K562 (cell line): ENCODE measurements at regions not wholly inside any gene's neighbourhood (a gene's known extent, or its start where the extent isn't known, plus 50 kb on each side); places are given as distances from the start of the nearest gene placed in this dataset.

ENCODE experiments used
- ATAC-seq: fragments of 200-7000 bp; cut with Tn5 transposase; 3 replicates; pipeline ENCODE4 v1.9.1; 2020; ENCODE audit warnings: moderate library complexity
- BruUV-seq: library from RNA; stranded (reverse); fragments of 400-500 nt; replicated peaks from 2 replicates; lab custom pipeline; 2021; lab: Mats Ljungman, UMichigan
- CTCF ChIA-PET: fragments of 300-600 bp; formaldehyde crosslinking; extraction: SDS; loops from one replicate; lab custom pipeline; 2021; ENCODE audit warnings: low intra/inter-chr PET ratio; lab: Yijun Ruan, JAX
- POLR2A ChIA-PET: fragments of 300-600, 350-650 bp; sonication (Branson Sonifier 250); formaldehyde crosslinking; extraction: SDS; loops from one replicate; lab custom pipeline; 2021; ENCODE audit warnings: antibody characterized with exemption, inconsistent platforms; lab: Yijun Ruan, JAX
- DNase-seq, 4 experiments: peaks; one replicate each; pipeline versions ENCODE4 v3.0.0 to v3.0.0-alpha.2; 2011 to 2018; ENCODE audit warnings: low spot score in 3 of 4, mixed read lengths in 3 of 4; ENCODE audit errors: extremely low read depth in 1 of 4
- FAIRE-seq: peaks from 2 replicates; lab custom pipeline; 2011; peaks lifted over from hg19 to GRCh38; lab: Jason Lieb, UNC
- H2AFZ ChIP-seq: 2 replicates; pipeline ENCODE4 v1.6.0; 2011; ENCODE audit warnings: low read depth, low read length, control low read depth, inconsistent platforms
- H3K27ac ChIP-seq: fragments of 200-600 bp; 3 replicates; pipeline ENCODE4 v1.8.0; 2011; ENCODE audit warnings: low read depth, mild to moderate bottlenecking, control low read depth, inconsistent platforms, low read length, moderate library complexity, mixed read lengths; ENCODE audit errors: extremely low read depth
- H3K27me3 ChIP-seq, 2 experiments: fragments of 300-600 bp in 1 of 2; 2 replicates in 1 of 2; 3 replicates in 1 of 2; pipeline versions ENCODE4 v1.6.0 to v1.8.0; 2011; ENCODE audit warnings: inconsistent platforms in 2 of 2, low read length in 2 of 2, mild to moderate bottlenecking in 1 of 2, mixed read lengths in 1 of 2, moderate library complexity in 1 of 2; ENCODE audit not compliant: control insufficient read depth in 2 of 2, insufficient read depth in 2 of 2
- H3K36me3 ChIP-seq: fragments of 300-600 bp; 3 replicates; pipeline ENCODE4 v1.8.0; 2011; ENCODE audit warnings: mild to moderate bottlenecking, low read length, inconsistent platforms; ENCODE audit not compliant: control insufficient read depth, insufficient read depth
- H3K4me1 ChIP-seq, 2 experiments: fragments of 200-600 bp in 1 of 2; replicated peaks in 1 of 2; 2 replicates in 1 of 2; 3 replicates in 1 of 2; pipeline versions ENCODE4 v1.5.1 to v1.8.0; 2011; ENCODE audit warnings: inconsistent platforms in 2 of 2, low read length in 2 of 2, mild to moderate bottlenecking in 1 of 2, mixed read lengths in 1 of 2, moderate library complexity in 1 of 2; ENCODE audit not compliant: control insufficient read depth in 2 of 2, insufficient read depth in 2 of 2
- H3K4me2 ChIP-seq: 2 replicates; pipeline ENCODE4 v1.6.1; 2011; ENCODE audit warnings: low read length, control low read depth, inconsistent platforms, mixed read lengths; ENCODE audit not compliant: insufficient read depth
- H3K4me3 ChIP-seq: fragments of 200-600 bp; sonication (generic), shearing (Covaris generic); 2 replicates; pipeline ENCODE4 v1.5.1; 2016; ENCODE audit warnings: control low read depth, inconsistent platforms
- H3K79me2 ChIP-seq: fragments of 200-600 bp; 3 replicates; pipeline ENCODE4 v1.8.0; 2011; ENCODE audit warnings: low read length, inconsistent platforms; ENCODE audit not compliant: control insufficient read depth, insufficient read depth
- H3K9ac ChIP-seq, 2 experiments: 2 replicates each; pipeline versions ENCODE4 v1.6.0 to v1.6.1; 2011; ENCODE audit warnings: low read depth in 2 of 2, low read length in 2 of 2, control low read depth in 1 of 2, inconsistent platforms in 1 of 2, mild to moderate bottlenecking in 1 of 2, mixed read lengths in 1 of 2; ENCODE audit not compliant: insufficient read depth in 1 of 2
- H3K9me1 ChIP-seq: one replicate; pipeline ENCODE4 v1.6.0; 2011; ENCODE audit warnings: inconsistent platforms, mild to moderate bottlenecking, low read length, moderate library complexity; ENCODE audit not compliant: control insufficient read depth, insufficient read depth
- H3K9me3 ChIP-seq: replicated peaks from 2 replicates; pipeline ENCODE4 v1.5.1; 2011; ENCODE audit warnings: low read depth, low read length, inconsistent platforms; ENCODE audit not compliant: control insufficient read depth, insufficient read depth
- H4K20me1 ChIP-seq: replicated peaks from 2 replicates; pipeline ENCODE4 v1.6.1; 2011; ENCODE audit warnings: low read length, inconsistent platforms, mixed read lengths; ENCODE audit not compliant: control insufficient read depth, insufficient read depth
- CTCFL ChIP-seq: IDR thresholded peaks from 2 replicates; pipeline ENCODE4 v1.6.1; 2011; ENCODE audit warnings: borderline replicate concordance, low read depth, mild to moderate bottlenecking, moderate library complexity, low read length; ENCODE audit not compliant: insufficient read depth, poor library complexity, severe bottlenecking
- HDAC6 ChIP-seq: IDR thresholded peaks from 2 replicates; pipeline ENCODE4 v1.6.1; 2012; ENCODE audit warnings: low read depth, mild to moderate bottlenecking, control low read depth, inconsistent platforms, low read length, moderate library complexity
- POLR2AphosphoS5 ChIP-seq: IDR thresholded peaks from 2 replicates; pipeline ENCODE4 v1.6.1; 2011; ENCODE audit warnings: mild to moderate bottlenecking, low read depth, low read length, moderate library complexity; ENCODE audit not compliant: control insufficient read depth, insufficient read depth
- RAD21 ChIP-seq, 2 experiments: fragments of 250-450 bp in 1 of 2; fragments of 450-650 bp in 1 of 2; sonication (Bioruptor Pico) in 1 of 2; formaldehyde crosslinking in 1 of 2; IDR thresholded peaks in 1 of 2; conservative IDR thresholded peaks in 1 of 2; 2 replicates each; pipeline versions ENCODE4 v1.4.0 to v1.8.0; 2020 to 2022; ENCODE audit warnings: mild to moderate bottlenecking in 2 of 2, moderate library complexity in 1 of 2
- U2AF1 ChIP-seq: fragments of 200-400 bp; formaldehyde crosslinking; optimal IDR thresholded peaks from 2 replicates; pipeline ENCODE3; 2017; ENCODE audit warnings: mild to moderate bottlenecking, low read depth, low read length, moderate library complexity
- ZC3H8 ChIP-seq: fragments of 450-650 bp; IDR thresholded peaks from 2 replicates; pipeline ENCODE4 v1.6.1; 2017
- ZEB2 ChIP-seq: fragments of 450-650 bp; IDR thresholded peaks from 2 replicates; pipeline ENCODE4 v1.6.1; 2016
- ZFP36 ChIP-seq: fragments of 150-350 bp; IDR thresholded peaks from 2 replicates; pipeline ENCODE4 v1.6.1; 2018; ENCODE audit warnings: low read length, low read depth; ENCODE audit not compliant: partially characterized antibody
- WGBS: fragments of 100-300 bp; shearing (Covaris generic); methylation state at CpG from one replicate; pipeline ENCODE4 v1.1.6; 2016; ENCODE audit warnings: low coverage, mixed read lengths; ENCODE audit not compliant: insufficient coverage; ENCODE audit errors: missing lambda C conversion rate; 5-methylcytosine and 5-hydroxymethylcytosine counted together
- in situ Hi-C: fragments of 300-500 bp; cut with MboI; formaldehyde crosslinking; loops from 4 replicates; pipeline ENCODE4 v1.15.0; 2018; ENCODE audit warnings: inconsistent platforms, mixed read lengths
- intact Hi-C: fragments of 100-400 bp; cut with micrococcal nuclease; formaldehyde crosslinking; loops from 2 replicates; pipeline ENCODE4 v1.14.2; 2022

GRCh38 chr16:5557966-5558365, 460.4 kb upstream of the EEF2KMT start:
- 0% methylated on average over 9 of the region's 9 CpGs for WGBS
- Histone ChIP-seq H3K9ac (no peak overlapping the region), H3K9me1 (no peaks in the 10 kb centered on the region), H3K79me2 (no peaks in the 10 kb centered on the region), H3K9me3 (no peaks in the 10 kb centered on the region), H3K4me3 (no peak overlapping the region), H3K36me3 (no peaks in the 10 kb centered on the region), H3K27me3 (no peaks in the 10 kb centered on the region; a peak in 1 of 5 replicates), H3K4me1 (no peaks in the 10 kb centered on the region), H2AFZ (no peak overlapping the region), H3K4me2 (no peak overlapping the region), H3K27ac (no peak overlapping the region), H4K20me1 (no peaks in the 10 kb centered on the region)
- intact Hi-C loops: no loop called here
- FAIRE-seq (no peak), ATAC-seq (no peak), DNase-seq (no peak)
- in situ Hi-C loops: no loop called here
- TF ChIP-seq U2AF1 (no peak), ZC3H8 (no peak), POLR2AphosphoS5 (no peak), CTCFL (no peak), HDAC6 (no peak), ZEB2 (no peak), RAD21 (CRISPR knock-in tag; conservative IDR thresholded peaks at IDR 0.05 in 1 of 2, IDR thresholded peaks at IDR 0.05 in 1 of 2) (no peak), ZFP36 (no peak)
- ChIA-PET CTCF (no interaction called here), POLR2A (no interaction called here)
- BruUV-seq: no TSS peak
